K562 (cell line): ENCODE measurements at regions not wholly inside any gene's neighbourhood (a gene's known extent, or its start where the extent isn't known, plus 50 kb on each side); places are given as distances from the start of the nearest gene placed in this dataset.

Source experiments
- CC2D1A ChIP-seq: fragments of 450-650 bp; IDR thresholded peaks from 2 replicates; pipeline ENCODE4 v1.6.1; 2017; ENCODE audit warnings: mild to moderate bottlenecking
- TF ChIP-seq, protein P1 (sequence below): sonication (generic); formaldehyde crosslinking; IDR thresholded peaks from 2 replicates; pipeline ENCODE4 v1.8.1; 2023; ENCODE audit warnings: mild to moderate bottlenecking, missing genetic modification reagents, moderate library complexity
- TF ChIP-seq, protein P2 (sequence below): sonication (generic); formaldehyde crosslinking; IDR thresholded peaks from 2 replicates; pipeline ENCODE4 v1.8.0; 2022; ENCODE audit warnings: mild to moderate bottlenecking, missing genetic modification reagents
- TF ChIP-seq, protein P3 (sequence below), 2 experiments: IDR thresholded peaks in 1 of 2; conservative IDR thresholded peaks in 1 of 2; 2 replicates each; pipeline ENCODE4 v1.6.1; 2016; ENCODE audit warnings: low read depth in 2 of 2, mild to moderate bottlenecking in 1 of 2, missing compliant biosample characterization in 1 of 2, missing genetic modification characterization in 1 of 2, moderate library complexity in 1 of 2
- TF ChIP-seq, protein P4 (sequence below): IDR thresholded peaks from 2 replicates; pipeline ENCODE4 v1.6.1; 2012; ENCODE audit warnings: low read depth, low read length, improper control_type of control experiment, borderline replicate concordance
- TF ChIP-seq, protein P5 (sequence below): fragments of 250-450 bp; sonication (Bioruptor Pico); IDR thresholded peaks from 2 replicates; pipeline ENCODE4 v1.5.0; 2021

DNA sequence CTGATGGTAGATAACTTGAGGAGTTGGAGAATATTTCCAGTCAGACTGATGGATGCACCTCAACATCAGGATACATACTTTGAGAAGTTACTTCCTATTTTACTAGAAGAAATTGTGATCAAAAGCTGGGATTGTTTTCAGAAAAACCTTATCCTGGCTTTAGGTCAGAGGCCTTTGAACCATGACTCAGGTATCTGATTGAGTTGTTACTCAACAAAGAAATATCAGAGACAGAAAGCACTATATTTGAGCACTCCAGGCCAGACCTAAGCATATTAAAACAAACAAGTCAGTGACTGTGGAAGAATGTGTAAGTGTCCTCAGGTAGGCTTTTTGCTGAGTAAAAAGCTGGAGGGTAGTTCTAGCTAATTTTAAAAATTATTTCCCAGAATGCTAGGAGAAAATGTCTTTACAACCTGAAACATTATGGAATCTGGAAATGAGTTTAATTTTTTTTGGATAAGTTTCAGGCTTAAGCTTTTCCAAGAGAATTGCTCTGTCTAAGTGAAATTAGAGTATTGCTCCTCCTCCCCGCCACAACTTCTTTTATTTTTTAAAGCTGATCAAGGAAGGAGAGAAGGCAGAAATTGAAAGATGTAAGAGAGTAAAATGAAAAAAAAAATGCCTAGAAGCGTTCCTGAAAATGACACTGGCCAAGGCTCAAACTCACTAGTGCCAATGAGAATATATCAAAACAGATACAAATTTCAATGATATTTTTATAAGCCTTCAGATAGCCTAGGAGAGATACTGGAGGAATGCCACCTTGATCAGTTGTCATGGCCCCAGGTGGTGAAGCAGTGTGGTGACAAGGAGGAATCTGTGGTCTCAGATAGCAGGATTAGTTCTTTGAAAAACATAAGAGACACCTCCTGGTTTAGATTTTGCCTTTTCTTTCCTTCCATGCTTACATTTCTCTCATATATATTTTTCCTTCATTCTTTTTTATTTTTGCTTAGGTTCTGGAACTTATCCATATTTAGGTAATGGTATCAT is 790.3 kb downstream of the TMTC2 start (continued):
- TF ChIP-seq, protein P1, sequence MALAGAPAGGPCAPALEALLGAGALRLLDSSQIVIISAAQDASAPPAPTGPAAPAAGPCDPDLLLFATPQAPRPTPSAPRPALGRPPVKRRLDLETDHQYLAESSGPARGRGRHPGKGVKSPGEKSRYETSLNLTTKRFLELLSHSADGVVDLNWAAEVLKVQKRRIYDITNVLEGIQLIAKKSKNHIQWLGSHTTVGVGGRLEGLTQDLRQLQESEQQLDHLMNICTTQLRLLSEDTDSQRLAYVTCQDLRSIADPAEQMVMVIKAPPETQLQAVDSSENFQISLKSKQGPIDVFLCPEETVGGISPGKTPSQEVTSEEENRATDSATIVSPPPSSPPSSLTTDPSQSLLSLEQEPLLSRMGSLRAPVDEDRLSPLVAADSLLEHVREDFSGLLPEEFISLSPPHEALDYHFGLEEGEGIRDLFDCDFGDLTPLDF (CRISPR knock-in tag), result no peak
- TF ChIP-seq CC2D1A, result no peak
- TF ChIP-seq, protein P2, sequence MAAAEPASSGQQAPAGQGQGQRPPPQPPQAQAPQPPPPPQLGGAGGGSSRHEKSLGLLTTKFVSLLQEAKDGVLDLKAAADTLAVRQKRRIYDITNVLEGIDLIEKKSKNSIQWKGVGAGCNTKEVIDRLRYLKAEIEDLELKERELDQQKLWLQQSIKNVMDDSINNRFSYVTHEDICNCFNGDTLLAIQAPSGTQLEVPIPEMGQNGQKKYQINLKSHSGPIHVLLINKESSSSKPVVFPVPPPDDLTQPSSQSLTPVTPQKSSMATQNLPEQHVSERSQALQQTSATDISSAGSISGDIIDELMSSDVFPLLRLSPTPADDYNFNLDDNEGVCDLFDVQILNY (CRISPR knock-in tag), result no peak
- TF ChIP-seq, protein P3, sequence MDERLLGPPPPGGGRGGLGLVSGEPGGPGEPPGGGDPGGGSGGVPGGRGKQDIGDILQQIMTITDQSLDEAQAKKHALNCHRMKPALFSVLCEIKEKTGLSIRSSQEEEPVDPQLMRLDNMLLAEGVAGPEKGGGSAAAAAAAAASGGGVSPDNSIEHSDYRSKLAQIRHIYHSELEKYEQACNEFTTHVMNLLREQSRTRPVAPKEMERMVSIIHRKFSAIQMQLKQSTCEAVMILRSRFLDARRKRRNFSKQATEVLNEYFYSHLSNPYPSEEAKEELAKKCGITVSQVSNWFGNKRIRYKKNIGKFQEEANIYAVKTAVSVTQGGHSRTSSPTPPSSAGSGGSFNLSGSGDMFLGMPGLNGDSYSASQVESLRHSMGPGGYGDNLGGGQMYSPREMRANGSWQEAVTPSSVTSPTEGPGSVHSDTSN (CRISPR knock-in tag; IDR thresholded peaks at IDR 0.05; ENCODE audit: low read depth), result no peak
- TF ChIP-seq, protein P3 (tag; conservative IDR thresholded peaks at IDR 0.05; ENCODE audit: low read depth), result no peak
- TF ChIP-seq, protein P4, sequence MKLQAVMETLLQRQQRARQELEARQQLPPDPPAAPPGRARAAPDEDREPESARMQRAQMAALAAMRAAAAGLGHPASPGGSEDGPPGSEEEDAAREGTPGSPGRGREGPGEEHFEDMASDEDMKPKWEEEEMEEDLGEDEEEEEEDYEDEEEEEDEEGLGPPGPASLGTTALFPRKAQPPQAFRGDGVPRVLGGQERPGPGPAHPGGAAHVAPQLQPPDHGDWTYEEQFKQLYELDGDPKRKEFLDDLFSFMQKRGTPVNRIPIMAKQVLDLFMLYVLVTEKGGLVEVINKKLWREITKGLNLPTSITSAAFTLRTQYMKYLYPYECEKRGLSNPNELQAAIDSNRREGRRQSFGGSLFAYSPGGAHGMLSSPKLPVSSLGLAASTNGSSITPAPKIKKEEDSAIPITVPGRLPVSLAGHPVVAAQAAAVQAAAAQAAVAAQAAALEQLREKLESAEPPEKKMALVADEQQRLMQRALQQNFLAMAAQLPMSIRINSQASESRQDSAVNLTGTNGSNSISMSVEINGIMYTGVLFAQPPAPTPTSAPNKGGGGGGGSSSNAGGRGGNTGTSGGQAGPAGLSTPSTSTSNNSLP, result no peak
- TF ChIP-seq, protein P5, sequence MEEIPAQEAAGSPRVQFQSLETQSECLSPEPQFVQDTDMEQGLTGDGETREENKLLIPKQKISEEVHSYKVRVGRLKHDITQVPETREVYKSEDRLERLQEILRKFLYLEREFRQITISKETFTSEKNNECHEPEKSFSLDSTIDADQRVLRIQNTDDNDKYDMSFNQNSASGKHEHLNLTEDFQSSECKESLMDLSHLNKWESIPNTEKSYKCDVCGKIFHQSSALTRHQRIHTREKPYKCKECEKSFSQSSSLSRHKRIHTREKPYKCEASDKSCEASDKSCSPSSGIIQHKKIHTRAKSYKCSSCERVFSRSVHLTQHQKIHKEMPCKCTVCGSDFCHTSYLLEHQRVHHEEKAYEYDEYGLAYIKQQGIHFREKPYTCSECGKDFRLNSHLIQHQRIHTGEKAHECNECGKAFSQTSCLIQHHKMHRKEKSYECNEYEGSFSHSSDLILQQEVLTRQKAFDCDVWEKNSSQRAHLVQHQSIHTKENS (CRISPR knock-in tag), result no peak
